Memory B cell (primary cell): ENCODE measurements at regions not wholly inside any gene's neighbourhood (a gene's known extent, or its start where the extent isn't known, plus 50 kb on each side); places are given as distances from the start of the nearest gene placed in this dataset.

Experiments used
- ATAC-seq: fragments of 150-1000 bp; cut with Tn5 transposase; 2 replicates; pipeline ENCODE4 v1.10.0; 2021; ENCODE audit warnings: low read depth, mild to moderate bottlenecking, moderate library complexity
- DNase-seq, 2 donors: peaks; one replicate each; pipeline ENCODE4 v3.0.0; 2022; ENCODE audit warnings: low spot score in 2 of 2
- H3K27ac Mint-ChIP-seq: one replicate; pipeline ENCODE4 v1.8.0; 2022; ENCODE audit warnings: mild to moderate bottlenecking, moderate library complexity, mixed read lengths
- H3K27me3 Mint-ChIP-seq: one replicate; pipeline ENCODE4 v1.8.0; 2022; ENCODE audit warnings: mixed read lengths
- H3K36me3 Mint-ChIP-seq: one replicate; pipeline ENCODE4 v1.8.0; 2022; ENCODE audit warnings: mild to moderate bottlenecking, mixed read lengths
- H3K4me1 Mint-ChIP-seq: one replicate; pipeline ENCODE4 v1.8.0; 2022; ENCODE audit warnings: mixed read lengths
- H3K4me3 Mint-ChIP-seq: one replicate; pipeline ENCODE4 v1.8.0; 2022; ENCODE audit warnings: mild to moderate bottlenecking, moderate library complexity, mixed read lengths
- H3K9me3 Mint-ChIP-seq: one replicate; pipeline ENCODE4 v1.8.0; 2022; ENCODE audit warnings: mixed read lengths

DNA sequence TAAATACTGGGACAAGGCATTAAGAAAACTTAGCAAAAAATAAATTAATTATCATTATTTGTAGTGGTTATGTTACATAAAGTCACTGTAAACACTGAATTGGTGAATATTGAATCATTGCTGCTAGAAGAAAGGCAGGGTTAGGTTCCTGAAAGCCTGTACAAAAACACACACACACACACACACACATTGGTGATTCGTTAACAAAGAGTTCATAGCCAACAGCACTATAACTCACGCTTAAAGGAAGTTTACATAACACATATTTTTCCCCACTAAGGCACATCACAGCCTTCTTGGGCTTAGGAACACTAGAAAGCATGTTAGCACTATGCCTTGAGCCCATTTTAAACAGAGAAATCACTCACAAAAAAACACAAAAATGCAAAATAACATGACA lies 690.0 kb upstream of the PIK3C3 start:
- no peak for DNase-seq
- no peaks in the 10 kb centered on the region for H3K36me3 Mint-ChIP-seq
- no peaks in the 10 kb centered on the region for H3K27me3 Mint-ChIP-seq
- H3K4me3 Mint-ChIP-seq: no peak overlapping the region
- peaks cover 2% of the 10 kb centered on the region for H3K9me3 Mint-ChIP-seq
- no peak overlapping the region for H3K27ac Mint-ChIP-seq
- no peaks in the 10 kb centered on the region for H3K4me1 Mint-ChIP-seq
- ATAC-seq: no peak

DNA sequence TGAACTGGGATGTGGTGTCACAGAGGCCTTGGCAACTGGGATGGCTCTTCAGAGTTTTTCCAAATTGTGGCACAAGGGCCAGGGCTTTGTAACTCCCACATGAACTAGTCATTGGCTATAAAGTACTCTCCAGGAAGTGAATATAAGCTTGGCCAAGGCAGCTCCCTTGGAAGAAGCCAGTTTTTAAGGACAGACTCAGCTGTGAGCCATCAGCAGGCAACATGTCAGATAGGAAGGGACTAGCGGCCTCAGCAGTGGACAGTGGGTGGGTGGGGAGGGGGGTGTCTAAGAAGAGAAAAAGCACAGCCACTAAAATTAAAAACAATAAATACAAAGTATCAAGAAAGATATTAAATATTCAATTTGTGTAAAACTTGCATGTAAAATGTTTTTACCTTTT lies 691.1 kb upstream of the PIK3C3 start:
- H3K27me3 Mint-ChIP-seq: no peaks in the 10 kb centered on the region
- peaks cover 7% of the 10 kb centered on the region for H3K9me3 Mint-ChIP-seq
- H3K4me1 Mint-ChIP-seq: no peaks in the 10 kb centered on the region
- H3K36me3 Mint-ChIP-seq: no peaks in the 10 kb centered on the region
- no peak overlapping the region for H3K27ac Mint-ChIP-seq
- ATAC-seq: no peak
- no peak for DNase-seq
- no peak overlapping the region for H3K4me3 Mint-ChIP-seq

DNA sequence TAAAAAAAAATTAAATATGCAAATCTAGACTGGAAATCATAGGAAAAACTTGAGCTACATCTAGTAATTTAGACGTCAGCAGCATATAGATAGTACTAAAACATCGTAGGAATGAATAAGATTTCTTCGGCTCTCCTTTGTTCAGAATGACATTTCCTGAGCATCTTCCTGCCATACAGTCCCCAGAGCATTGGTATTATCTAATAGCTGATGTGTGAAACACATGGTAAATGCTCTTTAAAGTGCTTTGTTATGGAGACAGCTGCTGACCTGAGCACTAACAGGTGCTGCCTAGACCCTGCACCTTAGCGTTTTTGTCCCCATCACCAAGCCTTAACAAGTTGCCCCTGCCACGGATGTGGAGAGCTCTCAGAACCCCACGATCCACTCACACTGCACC lies 692.3 kb upstream of the PIK3C3 start:
- Mint-ChIP-seq H3K4me3 (no peak overlapping the region), H3K27me3 (no peaks in the 10 kb centered on the region), H3K27ac (no peak overlapping the region), H3K36me3 (no peaks in the 10 kb centered on the region), H3K4me1 (no peaks in the 10 kb centered on the region), H3K9me3 (peaks cover 8% of the 10 kb centered on the region)
- DNase-seq: no peak
- ATAC-seq: no peak

DNA sequence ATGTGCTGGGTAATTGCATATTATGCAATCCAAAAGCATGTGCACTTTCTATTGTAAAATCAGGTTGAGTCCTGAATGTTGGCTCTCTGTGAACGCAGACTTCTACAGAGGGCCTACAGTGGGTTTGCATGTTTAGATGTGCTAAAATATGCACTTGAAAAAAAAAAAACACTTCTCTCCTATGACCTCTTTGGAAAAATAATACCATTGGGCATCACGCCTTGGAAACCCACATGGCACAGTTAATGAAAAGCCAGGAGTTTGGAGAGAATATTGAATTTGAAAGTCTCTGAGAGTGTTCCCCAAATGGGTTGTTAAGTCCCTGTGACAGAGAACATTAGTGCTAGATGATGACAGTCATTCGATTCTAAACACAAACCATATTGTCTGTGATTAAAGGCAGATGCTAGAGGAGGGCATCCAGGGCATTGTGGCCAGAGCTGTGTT lies 710.4 kb upstream of the PIK3C3 start:
- Mint-ChIP-seq H3K36me3 (no peaks in the 10 kb centered on the region), H3K4me1 (no peaks in the 10 kb centered on the region), H3K27ac (no peak overlapping the region), H3K27me3 (no peaks in the 10 kb centered on the region), H3K4me3 (no peak overlapping the region), H3K9me3 (peaks cover 9% of the 10 kb centered on the region)
- no peak for ATAC-seq
- DNase-seq: no peak

DNA sequence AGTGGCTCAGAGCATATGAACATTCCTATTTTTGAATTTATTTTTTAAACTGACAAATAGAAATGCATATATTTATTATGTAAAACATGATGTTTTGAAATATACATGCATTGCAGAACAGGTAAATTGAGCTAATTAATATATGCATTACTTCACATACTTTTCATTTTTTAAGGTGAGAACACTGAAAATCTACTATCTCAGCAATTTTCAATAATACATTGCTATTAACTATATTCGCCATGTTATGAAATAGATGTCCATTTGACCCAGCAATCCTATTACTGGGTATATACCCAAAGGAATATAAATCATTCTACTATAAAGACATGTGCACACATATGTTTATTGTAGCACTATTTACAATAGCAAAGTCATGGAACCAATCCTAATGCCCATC lies 717.7 kb upstream of the PIK3C3 start:
- no peaks in the 10 kb centered on the region for H3K4me1 Mint-ChIP-seq
- ATAC-seq (no peak), DNase-seq (no peak)
- H3K27ac Mint-ChIP-seq: no peak overlapping the region
- H3K27me3 Mint-ChIP-seq: no peaks in the 10 kb centered on the region
- H3K36me3 Mint-ChIP-seq: no peaks in the 10 kb centered on the region
- H3K4me3 Mint-ChIP-seq: no peak overlapping the region
- H3K9me3 Mint-ChIP-seq: peaks cover 4% of the 10 kb centered on the region

DNA sequence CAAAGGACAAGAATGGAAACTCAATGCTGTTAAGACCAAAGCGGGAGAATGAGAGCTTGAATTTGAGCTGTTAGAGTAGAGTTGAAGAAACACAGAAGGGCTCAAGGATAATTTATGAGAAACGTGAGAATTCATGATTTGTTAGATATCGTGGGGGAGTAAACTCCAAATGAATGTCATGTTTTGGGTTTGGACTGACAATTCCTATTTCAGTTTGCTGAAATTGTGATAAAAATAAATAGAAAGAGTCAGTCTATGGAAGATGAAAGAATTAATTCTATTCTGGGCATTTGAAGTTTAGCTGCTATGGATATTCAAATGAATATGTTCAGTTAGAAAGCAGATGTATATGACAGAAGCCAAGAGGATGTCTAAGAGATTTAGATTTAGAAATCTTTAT lies 723.4 kb upstream of the PIK3C3 start:
- H3K4me3 Mint-ChIP-seq: no peak overlapping the region
- no peak overlapping the region for H3K27ac Mint-ChIP-seq
- ATAC-seq (no peak), DNase-seq (no peak)
- no peaks in the 10 kb centered on the region for H3K4me1 Mint-ChIP-seq
- no peaks in the 10 kb centered on the region for H3K27me3 Mint-ChIP-seq
- H3K36me3 Mint-ChIP-seq: no peaks in the 10 kb centered on the region
- H3K9me3 Mint-ChIP-seq: peaks cover 5% of the 10 kb centered on the region

DNA sequence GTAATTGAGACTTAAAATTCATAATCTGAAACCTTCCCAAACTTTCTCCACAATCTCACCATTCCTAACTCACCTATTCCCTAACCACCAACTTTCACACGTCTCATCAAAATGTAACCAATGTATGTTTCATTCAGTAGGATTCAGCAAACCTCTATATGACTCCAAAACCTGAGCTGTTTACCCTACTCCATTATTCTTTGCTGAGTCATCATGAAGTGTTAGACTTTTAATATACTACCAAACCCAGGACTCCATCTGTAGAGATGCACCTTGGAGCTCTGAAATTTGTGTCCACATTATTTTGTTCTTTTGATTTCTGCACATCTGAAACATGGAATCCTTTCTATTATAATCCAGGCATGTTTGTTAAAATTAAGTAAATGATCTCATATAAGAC lies 727.0 kb upstream of the PIK3C3 start:
- DNase-seq: no peak
- no peak overlapping the region for H3K27ac Mint-ChIP-seq
- H3K4me3 Mint-ChIP-seq: no peak overlapping the region
- H3K27me3 Mint-ChIP-seq: no peaks in the 10 kb centered on the region
- no peak for ATAC-seq
- peaks cover 11% of the 10 kb centered on the region for H3K9me3 Mint-ChIP-seq
- no peaks in the 10 kb centered on the region for H3K4me1 Mint-ChIP-seq
- no peaks in the 10 kb centered on the region for H3K36me3 Mint-ChIP-seq

DNA sequence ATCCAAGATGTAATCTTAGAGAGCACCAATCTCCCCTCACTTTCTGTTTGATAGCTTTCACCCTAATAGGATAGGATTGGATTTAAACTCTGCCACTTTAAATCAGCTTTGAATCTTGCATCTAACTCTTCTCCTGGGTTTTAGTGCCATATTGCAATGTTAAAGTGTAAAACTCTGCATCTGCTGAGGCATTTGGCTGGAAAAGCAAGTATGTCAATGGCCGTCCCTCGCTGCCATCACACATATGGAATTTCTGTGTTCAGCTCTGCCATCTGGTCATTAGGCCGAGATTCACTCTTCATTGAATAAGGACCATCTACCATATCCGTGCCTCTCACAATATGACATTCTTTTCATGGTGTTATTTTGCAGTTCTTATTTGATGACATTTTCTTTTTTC lies 728.1 kb upstream of the PIK3C3 start:
- Mint-ChIP-seq H3K9me3 (peaks cover 13% of the 10 kb centered on the region), H3K4me1 (no peaks in the 10 kb centered on the region), H3K27ac (no peak overlapping the region), H3K36me3 (no peaks in the 10 kb centered on the region), H3K4me3 (no peak overlapping the region), H3K27me3 (no peaks in the 10 kb centered on the region)
- DNase-seq (no peak), ATAC-seq (no peak)

DNA sequence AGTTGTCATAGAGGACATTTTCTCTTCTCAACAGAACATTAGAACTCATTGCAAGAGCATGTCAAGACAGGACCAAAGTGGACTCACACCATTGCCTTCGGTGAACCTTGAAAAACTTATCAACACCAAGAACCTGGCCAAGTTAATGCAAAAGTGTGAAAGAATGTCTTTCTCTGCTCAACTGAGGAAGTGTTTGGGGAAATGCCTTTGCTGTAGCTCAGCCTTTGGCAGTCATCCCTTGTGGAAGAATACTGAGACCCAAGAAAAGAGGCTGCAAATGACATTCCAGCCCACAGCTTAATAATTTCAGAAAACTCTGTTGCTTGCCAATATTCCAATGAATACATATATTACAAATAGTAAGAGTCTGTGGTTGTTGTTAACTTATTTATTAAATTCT lies 728.8 kb upstream of the PIK3C3 start:
- Mint-ChIP-seq H3K4me1 (no peaks in the 10 kb centered on the region), H3K27ac (no peak overlapping the region)
- ATAC-seq: no peak

DNA sequence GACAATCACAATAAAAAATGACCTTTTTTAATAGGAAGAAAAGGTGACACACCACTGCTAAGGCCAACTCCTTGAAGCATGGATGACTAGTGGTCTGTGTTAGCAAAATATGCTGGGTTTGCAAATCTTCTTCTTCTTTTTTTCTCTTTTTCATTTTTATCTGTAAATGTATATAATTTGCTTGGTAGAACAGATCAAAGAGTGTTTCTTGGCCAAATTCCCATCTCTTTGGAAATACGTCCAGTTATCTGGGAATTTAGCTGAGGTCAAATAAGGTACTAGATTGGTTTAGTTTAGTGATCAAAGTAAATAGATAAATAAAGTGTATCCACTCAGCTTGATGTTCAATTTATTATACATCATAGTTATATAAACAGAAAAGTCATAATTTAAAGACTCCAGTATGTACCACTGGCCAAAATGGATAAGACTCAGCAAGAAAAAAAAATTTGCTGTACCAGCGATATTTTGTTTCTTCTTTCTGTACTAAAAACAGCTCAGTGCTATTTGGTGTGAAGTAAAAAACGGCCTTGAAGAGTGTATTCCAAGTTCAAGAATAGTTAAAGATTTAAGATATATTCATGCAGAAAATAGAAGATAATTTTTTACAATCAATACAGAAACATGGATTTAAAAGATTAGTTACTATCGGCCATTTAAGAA lies 738.6 kb upstream of the PIK3C3 start:
- no peaks in the 10 kb centered on the region for H3K4me1 Mint-ChIP-seq
- no peak for DNase-seq
- no peak for ATAC-seq
- no peaks in the 10 kb centered on the region for H3K36me3 Mint-ChIP-seq
- H3K9me3 Mint-ChIP-seq: no peaks in the 10 kb centered on the region
- H3K4me3 Mint-ChIP-seq: no peak overlapping the region
- no peak overlapping the region for H3K27ac Mint-ChIP-seq
- no peaks in the 10 kb centered on the region for H3K27me3 Mint-ChIP-seq

More for the DNA sequence above, 728.8 kb upstream of the PIK3C3 start:
- no peaks in the 10 kb centered on the region for H3K27me3 Mint-ChIP-seq
- no peak overlapping the region for H3K4me3 Mint-ChIP-seq
- DNase-seq: no peak
- no peaks in the 10 kb centered on the region for H3K36me3 Mint-ChIP-seq
- peaks cover 13% of the 10 kb centered on the region for H3K9me3 Mint-ChIP-seq

DNA sequence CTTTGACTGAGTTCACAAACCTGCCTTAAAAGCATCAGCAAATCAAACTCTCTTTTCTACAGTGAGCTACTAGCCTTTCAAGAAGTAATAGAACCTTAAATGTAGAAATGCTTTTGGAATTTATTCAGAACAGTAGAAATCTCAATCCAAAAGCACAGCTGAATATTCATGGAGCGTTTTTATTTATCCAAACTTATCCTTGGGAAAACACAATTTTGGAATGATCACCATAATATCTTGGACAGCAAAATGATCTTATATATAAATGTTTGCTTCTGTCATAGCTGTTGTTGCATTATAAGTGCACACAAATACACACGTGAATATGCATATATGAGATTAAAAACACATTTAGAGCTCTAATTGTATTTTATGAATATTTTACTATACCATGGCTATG lies 747.3 kb upstream of the PIK3C3 start:
- no peak for ATAC-seq
- no peak for DNase-seq
- H3K4me1 Mint-ChIP-seq: no peaks in the 10 kb centered on the region
- H3K9me3 Mint-ChIP-seq: no peaks in the 10 kb centered on the region
- no peaks in the 10 kb centered on the region for H3K27me3 Mint-ChIP-seq
- no peak overlapping the region for H3K27ac Mint-ChIP-seq
- no peaks in the 10 kb centered on the region for H3K36me3 Mint-ChIP-seq
- no peak overlapping the region for H3K4me3 Mint-ChIP-seq

DNA sequence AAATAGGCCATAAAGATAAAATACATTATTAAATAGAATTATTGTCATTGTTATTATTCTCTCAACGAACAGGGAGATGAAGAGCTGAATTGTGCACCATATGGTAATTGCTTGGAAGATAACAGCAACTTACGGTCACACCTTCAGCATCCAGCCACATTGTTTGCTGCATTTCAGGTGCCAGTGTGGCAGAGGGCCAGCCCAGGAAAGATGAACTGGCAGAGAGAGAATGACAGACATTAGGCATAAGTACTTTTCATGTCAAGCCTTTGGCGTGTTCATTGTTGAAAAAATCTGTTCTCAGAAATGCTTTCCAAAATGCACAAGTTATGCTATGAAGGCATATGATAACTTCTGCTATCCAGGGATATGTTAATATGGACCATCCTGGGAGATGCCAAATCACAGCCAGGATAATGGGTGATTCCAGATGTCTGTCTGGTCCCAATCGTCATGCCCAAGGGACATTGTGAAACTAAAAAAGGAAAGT lies 748.6 kb upstream of the PIK3C3 start:
- ATAC-seq: no peak
- H3K4me1 Mint-ChIP-seq: no peaks in the 10 kb centered on the region
- no peak overlapping the region for H3K27ac Mint-ChIP-seq
- no peaks in the 10 kb centered on the region for H3K36me3 Mint-ChIP-seq
- no peaks in the 10 kb centered on the region for H3K27me3 Mint-ChIP-seq
- no peaks in the 10 kb centered on the region for H3K9me3 Mint-ChIP-seq
- DNase-seq: no peak
- H3K4me3 Mint-ChIP-seq: no peak overlapping the region

DNA sequence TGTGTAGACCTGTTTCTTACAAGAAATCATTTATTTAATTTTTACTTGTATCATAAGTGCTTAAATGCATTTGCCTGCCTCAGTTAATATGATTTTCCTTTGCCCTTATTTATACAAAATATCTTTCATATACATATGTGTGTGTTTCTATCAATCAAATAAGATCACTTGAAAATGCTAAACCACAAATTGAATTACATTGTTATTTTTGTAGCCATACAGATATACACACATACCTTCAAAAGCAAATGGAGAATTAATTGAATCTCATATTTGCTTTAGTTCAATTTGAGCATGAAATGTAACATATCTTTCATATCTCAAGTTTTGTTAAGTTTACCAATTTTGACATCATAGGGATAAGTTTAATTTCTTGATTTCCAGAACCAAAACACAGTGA lies 755.8 kb upstream of the PIK3C3 start:
- H3K27me3 Mint-ChIP-seq: no peaks in the 10 kb centered on the region
- ATAC-seq: no peak
- peaks cover 6% of the 10 kb centered on the region for H3K9me3 Mint-ChIP-seq
- no peaks in the 10 kb centered on the region for H3K36me3 Mint-ChIP-seq
- H3K4me1 Mint-ChIP-seq: no peaks in the 10 kb centered on the region
- no peak overlapping the region for H3K4me3 Mint-ChIP-seq
- no peak overlapping the region for H3K27ac Mint-ChIP-seq
- no peak for DNase-seq

DNA sequence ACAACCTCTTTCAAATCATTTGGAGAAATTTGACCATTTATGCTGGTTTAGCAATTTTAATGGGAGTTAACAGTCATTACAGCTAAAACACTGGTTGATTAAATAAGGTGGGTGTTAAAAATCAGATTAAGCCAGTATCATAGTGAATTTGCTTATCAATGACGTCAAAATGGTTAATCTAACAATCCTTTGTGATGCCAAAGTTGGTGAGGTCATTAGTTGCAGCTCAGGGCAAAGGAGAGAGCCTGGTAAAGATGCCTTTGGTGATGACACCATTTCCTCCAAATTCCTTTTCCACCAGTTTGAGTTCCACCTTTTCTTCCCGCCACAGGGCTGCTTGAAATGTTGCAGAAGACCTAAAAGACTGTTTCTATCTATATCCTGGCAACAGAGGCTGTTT lies 757.1 kb upstream of the PIK3C3 start:
- ATAC-seq: no peak
- H3K4me1 Mint-ChIP-seq: no peaks in the 10 kb centered on the region
- peaks cover 6% of the 10 kb centered on the region for H3K9me3 Mint-ChIP-seq
- DNase-seq: no peak
- H3K27me3 Mint-ChIP-seq: no peaks in the 10 kb centered on the region
- no peaks in the 10 kb centered on the region for H3K36me3 Mint-ChIP-seq
- no peak overlapping the region for H3K4me3 Mint-ChIP-seq
- H3K27ac Mint-ChIP-seq: no peak overlapping the region

DNA sequence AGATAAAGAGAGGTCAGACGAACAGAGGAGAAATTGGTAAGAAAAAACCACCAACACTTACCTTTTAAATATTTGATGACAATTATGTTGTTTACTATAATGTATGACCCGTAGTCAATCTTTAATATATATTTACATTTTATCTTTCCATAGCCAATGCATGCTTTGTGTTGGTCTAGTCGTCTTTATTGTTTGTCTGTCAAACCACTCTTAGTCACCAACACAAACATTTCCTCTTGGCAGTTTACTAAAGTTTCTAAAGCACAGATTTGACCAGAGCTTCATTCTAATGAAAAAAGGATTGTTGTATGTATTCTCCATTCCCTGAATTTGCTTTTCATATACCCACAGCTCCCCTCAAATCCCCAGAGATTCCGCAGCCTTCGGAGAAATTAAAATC lies 784.7 kb upstream of the PIK3C3 start:
- Mint-ChIP-seq H3K27me3 (no peaks in the 10 kb centered on the region), H3K4me1 (no peaks in the 10 kb centered on the region), H3K4me3 (no peak overlapping the region), H3K9me3 (peaks cover 1% of the 10 kb centered on the region), H3K36me3 (no peaks in the 10 kb centered on the region), H3K27ac (no peak overlapping the region)
- ATAC-seq (no peak), DNase-seq (no peak)
